GM19328 (cell line): ENCODE measurements at regions not wholly inside any gene's neighbourhood (a gene's known extent, or its start where the extent isn't known, plus 50 kb on each side); places are given as distances from the start of the nearest gene placed in this dataset.

Experiments used
- ATAC-seq: cut with Tn5 transposase; IDR thresholded peaks from one replicate; pipeline ENCODE4 v1.9.1; 2021; ENCODE audit warnings: mild to moderate bottlenecking, moderate library complexity; ENCODE audit not compliant: unreplicated experiment

DNA sequence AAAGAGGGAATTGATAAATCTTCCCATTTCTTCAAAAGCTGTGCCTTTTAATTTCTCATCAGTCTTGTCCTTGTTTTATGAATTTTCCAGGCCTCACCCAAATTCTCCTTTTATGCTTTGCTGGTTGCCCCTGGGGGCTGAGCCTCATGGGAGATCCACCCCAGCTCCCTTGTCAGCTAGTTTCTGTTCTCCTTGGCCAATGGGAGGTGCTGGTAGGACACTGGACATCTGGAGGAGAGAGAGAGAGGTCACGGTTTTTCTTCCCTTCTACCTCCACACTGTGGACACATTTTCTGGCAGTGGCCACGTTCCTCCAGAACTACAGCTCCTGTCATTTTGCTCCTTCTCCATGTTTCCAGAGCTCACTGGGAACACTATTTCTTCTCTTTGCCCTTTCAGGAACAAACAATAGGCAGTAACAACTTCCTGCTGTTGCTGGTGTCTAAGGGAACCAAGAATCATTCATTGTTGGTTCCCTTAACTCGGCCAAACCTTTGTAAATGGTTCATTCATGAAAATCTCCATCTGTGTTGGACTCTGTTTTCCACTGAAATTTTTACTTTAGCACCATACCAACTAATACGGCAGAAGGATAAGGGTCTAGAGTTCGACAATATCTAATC is 334.5 kb downstream of the GPAT3 start:
- no peak for ATAC-seq

DNA sequence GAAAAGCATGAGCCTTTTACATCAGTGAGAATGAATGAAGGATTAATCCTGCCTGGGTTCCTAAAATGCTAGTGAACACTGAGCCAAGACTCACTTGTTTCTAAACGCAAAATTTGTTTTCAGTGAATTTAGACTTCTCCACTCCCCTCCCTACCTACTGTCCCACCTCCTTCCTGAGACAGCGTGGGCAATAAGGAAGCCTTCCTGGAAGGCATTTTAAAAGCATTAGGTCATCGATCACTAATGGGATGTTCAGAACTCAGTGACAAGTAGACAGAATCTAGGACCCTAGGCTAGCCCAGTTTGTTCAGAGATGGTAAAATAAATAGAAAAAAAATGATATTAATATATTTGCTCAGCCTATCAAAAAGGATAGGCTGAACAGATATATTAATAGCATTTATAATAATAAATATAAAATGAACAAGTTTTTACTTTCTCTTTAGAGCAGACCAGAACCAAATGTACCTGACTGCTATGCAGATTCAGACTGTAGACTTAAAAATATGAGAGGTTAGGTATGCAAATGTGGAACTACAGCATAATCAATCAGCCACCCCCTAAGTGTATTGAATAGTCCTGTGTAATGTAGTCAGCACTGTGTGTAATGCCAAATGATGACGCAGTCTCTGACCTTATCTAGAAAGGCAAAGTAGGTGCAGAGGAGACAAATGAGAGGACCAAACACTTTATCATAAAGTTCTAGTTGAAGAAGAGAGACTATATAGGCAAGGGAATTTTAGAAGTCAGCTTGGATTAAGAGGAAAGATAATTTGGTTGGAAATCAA is 331.1 kb downstream of the GPAT3 start:
- no peak for ATAC-seq

DNA sequence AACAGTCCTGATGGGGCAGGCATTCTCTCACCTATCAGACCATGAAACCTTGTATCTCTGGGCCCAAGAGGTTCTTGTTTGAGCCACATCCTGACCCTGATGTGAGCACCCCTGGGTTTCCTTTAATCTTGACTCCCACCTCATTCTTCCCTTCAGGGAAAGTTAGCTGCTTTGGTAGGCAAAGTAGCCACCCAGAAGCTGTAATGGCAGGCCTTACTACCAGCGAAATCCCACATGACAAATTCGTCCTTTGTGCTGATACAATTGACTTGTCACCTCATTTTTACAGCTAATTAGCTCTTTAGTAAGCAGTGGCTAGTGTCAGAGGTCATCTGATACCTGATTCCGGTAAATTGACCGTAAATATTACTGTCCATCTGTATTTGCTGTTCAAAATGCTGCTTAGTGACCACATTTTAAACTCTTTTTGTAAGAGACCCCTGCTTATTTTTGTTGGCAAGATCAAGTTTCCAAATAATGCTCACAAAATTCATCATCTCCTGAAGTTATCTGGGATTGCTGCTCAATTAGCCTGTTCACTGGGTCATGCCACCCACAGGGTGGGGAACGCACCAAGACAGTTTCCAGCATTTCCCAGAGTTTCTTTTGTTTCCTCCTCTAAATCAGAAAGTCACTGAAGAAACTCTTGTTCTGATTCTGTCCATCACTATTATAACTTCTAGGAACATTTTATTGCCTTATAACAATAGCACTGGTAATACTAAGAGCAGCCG is 329.7 kb downstream of the GPAT3 start:
- no peak for ATAC-seq

DNA sequence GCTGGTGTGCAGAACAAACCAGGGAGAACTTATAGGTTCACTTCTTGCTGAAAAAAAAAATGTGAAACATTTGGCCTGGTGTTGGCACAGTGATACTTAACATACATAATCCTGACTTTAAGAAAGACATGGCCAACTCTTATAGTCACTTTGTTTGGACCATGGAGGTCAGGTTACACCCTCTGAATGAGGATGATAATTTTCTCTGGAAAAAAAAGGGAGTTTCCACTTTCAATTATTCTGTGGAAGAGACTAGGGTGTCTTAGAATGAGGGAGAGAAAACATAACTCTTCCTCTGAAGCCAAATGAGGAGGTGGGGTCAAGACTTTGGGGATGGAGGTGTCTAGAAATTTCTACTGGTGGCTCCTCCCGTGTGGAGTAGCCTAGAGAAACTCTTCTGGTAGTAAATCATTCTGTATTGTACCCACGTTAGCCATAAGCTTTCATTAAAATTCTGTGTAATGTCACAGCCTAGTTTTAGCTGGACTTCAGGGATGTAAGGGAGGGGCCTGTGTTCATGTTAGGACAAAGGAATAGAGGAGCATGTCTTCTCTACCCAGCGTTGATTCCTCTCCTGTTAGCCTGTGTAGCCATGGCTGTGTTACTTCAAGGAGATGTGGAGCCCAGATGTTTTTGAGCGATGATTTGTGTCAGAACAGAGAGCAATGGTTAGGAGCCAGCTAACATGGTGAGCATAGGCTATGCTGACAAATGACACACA is 328.3 kb downstream of the GPAT3 start:
- ATAC-seq, result no peak

DNA sequence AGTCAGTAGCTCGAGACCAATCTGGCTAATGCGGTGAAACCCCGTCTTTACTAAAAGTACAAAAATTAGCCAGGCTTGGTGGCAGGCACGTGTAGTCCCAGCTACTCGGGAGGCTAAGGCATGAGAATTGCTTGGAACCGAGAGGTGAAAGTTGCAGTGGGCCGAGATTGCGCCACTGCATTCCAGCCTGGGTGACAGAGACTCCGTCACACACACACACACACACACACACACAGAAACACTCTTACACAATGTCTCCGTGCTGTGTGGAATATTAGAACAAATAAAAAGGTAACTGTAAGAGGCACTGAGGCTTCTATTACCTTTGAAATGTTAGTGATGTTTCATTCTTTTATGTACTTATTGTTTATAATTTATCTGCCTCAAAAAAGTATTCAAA is 326.6 kb downstream of the GPAT3 start:
- no peak for ATAC-seq

DNA sequence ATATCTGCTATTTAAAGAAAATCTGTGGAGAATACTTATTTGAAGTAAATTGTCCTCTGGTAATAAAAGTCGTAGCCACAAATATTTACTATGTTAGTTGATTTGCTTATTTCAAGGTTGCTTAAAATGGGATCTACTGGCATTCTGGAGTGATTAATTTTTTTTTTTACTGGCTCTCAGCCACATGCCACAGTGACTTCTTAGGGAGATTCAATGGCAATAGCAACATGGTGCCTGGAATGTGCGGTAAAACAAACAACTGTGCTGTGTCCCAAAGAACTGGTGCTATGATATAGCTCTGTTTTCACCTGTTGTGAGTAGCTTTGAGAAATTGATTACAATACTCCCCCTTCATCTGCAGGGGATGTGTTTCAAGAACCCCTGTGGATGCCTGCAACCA is 324.3 kb downstream of the GPAT3 start:
- no peak for ATAC-seq

DNA sequence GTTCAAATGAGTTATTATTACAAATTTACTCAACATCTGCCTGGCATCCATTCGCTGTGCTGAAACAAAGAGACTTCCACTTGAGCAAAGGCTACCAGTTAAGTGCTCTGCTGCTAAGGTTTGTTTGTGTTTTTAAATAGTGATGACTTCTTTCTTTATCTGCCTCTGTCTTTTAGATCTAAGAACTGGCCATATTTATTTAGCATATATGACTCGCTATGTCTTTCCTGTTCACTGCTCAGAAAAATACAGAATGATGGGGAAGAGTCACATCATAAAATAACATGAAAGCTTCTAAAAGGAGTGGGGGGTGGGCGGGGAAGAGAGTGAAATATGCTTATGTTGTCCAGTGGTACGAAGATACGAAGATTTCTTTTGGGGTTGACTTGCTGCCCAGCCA is 322.2 kb downstream of the GPAT3 start:
- ATAC-seq, result no peak

DNA sequence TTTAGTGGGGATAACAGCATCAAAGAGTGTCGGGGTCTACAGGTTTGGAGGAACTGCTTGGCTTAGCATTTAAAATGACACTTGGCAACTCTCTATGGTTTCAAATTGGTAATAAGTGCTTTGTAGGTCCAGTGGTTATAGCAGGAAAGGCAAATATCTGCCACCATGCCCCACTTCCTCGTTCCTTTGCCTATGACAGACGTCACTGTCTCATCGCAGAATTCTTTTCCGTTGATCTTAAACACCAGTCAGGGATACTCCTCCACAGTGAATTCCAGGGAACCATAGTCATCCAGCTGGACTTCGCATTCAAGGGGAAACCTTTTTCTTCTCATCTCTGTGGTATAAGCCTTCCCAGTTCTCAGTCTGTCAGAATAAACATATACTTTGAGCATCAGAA is 319.1 kb downstream of the GPAT3 start:
- ATAC-seq, result no peak

DNA sequence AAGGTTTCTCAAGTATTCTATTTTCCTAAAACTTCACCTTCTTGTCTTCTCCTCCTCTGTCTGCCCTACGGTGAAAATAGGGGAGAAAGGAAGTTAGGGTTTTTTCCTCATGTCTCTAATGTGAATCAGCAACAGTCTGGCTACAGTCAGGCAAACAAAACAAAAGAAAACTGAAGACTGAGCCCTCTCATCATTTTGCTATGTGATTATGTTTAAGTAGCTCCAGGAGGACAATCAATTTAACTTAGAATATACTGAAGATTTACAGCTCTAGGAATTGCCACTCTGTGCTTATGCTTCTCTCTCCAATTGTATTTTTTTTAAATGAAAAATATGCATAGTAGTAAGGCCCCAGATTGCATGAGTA is 316.2 kb downstream of the GPAT3 start:
- ATAC-seq, result no peak

DNA sequence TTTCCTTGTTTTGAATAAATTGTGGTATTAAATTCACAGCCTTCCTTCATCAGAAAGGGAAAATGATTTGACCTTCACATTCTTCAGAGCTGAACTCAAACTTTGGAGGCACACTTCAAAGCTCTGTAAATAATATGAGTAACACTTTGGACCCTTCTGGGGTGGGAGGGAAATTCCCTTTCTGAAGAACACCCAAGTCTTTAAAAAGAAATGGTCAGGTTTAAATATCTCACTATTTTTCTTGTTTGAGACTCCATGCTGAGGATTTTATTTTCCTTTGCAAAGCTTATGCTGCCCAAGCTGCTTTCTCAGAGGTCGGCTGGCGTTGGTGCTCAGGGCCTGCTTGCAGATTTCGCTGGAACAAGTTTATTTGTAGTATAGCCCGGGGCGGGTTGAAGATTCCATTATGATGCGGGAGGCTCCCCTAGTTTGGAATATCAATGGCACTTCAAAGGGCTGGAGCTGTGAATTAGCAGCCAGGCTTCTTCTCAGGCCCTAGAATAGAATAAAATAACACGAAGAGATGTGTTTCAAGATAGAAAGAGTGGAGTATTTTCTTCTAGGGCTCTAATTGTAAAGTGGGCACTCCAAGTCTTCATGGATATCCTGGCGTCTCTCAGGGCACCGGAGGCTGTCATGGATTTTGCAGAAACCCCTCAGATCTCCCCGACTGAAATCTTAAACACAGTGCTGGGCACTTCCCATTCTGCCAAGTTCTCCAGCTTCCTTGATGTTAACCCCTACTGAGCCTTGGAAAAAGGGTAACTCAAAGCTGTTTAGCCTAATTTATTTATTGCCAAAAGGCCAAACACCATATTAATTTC is 315.6 kb downstream of the GPAT3 start:
- no peak for ATAC-seq

DNA sequence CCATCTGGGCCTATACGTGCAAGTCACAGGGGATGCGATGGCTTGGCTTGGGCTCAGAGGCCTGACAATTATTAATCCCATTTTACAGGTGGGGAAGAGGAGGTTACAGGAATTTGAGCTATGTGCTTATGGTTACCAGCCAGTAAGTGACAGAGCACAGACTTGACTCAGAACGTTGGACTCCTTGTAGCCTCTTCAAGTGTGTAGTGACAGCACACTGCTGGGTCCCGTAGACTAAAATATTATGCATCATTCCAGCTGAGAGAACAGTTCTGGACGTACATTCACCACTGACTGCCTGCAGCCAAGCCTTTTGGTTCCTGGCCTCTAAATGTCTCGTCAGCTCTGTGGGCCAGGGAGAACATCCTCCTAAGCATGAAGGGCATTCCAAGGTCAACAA is 314.5 kb downstream of the GPAT3 start:
- ATAC-seq, result no peak

DNA sequence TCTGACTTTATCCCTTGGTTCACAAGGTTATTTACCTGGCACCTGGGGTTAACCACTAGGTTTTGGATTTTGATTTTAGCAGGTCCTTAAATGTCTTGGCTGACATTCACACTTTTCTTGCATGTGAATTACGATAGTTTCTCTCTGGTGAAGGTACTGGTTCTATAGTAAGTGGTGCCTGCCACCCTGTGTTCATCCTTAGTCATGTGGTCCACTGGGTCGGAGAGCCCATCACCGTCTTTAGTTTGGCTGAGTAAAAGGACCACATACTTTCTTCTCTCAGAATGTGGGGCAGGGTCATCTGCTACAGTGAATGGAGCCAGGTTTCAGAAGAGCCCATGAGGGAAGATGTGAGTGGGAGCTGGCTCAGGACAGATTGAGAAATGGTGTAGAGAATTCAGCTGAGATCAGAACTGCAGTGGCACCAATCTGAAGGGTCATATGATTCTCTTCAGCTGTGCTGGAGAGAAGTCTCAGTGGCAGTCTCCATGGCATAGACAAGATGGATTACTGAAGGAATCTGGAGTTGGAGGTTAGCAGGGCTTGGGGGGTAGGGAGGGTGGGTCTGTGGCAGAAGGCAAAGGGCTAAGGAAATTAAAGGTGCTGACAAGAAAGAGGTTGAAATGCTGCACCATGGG is 310.4 kb downstream of the GPAT3 start:
- ATAC-seq, result no peak

DNA sequence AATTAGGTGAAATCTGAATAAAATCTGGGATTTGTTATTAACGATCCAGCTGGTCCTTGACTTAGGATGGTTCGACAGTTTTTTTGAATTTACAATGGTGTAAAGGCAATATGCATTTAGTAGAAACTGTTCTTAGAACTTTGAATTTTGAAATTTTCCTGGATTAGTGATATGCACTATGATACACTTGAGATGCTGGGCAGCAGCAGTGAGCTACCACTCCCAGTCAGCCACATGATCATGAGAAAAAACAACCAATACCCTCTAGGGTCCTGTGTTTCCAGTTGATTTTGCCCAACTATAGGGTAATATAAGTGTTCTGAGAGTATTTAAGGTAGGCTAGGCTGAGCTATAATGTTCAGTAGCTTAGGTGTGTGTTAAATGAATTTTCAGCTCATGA is 303.7 kb downstream of the GPAT3 start:
- no peak for ATAC-seq

DNA sequence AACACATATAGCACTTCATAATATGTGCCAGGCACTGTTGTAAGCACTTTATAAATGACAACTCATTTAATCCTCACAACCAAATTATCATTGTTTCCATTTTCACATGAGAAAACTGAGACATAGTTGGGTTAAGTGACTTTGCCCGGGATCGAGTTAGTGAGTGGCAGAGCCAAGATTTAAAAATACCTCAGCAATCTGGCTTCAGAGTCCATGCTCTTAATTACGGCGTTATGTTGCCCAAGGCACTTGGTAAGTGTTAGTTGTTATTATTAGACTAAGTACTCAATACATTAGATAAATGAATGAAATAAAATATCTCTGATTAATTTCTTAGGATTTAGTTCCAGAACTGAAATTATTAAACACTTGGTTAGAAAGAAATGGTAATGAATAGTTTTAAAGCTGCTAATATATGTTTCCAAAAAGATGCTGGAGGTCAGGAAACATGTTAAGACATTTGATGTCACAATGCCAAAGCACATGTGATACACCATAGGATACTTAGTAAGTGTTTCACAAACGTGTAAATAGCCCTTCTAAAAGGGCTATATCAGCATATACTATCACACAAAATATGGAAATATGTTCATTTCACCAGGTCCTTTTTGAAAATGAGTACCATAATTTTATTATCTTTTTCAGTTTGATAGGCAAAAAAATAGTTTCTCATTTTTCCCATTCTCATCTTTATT is 301.9 kb downstream of the GPAT3 start:
- no peak for ATAC-seq

DNA sequence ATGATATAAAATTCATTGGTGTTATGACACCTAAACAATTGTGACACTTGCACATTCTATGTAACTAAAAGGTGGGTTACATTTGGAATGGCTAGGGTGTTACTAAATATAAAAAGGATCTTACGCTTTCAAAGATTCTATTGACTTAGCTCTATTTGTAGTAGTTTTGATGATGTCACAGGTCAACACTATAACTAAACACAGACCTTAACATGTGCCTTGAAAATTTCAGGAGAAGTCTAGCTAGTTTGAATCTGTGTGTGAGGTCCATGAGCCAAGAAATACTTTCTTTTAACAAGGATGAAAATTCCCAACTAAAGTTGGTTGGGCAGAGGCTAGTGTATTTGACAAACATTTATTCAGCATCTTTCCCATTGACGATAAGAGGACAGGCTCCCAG is 298.0 kb downstream of the GPAT3 start:
- ATAC-seq, result no peak

DNA sequence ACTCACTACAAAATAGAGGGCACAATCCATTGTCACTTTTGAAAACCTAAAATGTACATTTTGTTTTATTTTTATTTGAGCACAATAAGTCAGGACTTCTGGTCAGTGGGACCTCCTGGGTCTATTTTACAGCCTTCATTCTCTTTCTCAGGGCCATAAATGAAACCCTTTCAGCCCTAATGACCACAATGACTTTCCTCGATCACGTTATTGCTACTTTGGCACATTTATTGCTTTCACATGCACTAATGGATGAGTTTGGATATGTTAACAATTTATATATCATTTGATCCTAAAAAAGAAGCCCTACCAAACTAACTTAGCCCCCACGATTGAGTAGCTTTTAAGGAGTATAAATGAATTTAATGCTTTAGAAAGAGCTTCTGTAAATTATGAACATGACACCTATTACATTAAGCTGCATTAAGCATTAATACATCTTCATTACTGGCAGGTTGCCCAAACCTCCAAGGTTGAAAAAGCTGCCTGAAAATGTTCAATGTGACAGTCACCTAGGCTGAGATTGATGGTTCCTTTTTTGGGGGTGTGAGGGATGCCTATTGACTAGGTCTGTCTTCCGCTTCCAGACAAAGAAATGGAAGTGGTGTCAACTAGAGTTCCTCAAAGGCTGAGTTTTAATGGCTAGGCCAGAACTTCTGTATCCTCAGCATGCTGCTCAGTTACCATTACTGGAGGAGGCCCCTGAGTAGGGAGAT is 296.4 kb downstream of the GPAT3 start:
- no peak for ATAC-seq

DNA sequence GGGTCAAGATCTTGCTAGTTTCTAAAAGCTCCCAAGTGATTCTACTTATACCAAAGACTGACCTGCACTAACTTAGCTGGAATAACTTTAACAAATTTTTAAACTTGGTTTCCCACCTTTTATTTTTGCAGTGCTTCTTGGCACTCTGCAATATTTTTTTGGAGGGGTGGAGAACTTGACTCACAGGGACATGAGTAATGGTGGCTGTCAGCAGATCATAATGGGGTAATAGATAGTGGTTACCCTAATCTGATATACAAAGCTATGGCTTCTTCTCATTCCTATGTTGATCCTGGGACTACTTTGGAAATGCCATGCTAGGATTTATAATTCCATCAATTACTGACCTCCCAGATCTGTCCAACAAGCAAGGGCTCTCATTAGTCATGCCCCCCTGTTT is 295.7 kb downstream of the GPAT3 start:
- ATAC-seq, result no peak

DNA sequence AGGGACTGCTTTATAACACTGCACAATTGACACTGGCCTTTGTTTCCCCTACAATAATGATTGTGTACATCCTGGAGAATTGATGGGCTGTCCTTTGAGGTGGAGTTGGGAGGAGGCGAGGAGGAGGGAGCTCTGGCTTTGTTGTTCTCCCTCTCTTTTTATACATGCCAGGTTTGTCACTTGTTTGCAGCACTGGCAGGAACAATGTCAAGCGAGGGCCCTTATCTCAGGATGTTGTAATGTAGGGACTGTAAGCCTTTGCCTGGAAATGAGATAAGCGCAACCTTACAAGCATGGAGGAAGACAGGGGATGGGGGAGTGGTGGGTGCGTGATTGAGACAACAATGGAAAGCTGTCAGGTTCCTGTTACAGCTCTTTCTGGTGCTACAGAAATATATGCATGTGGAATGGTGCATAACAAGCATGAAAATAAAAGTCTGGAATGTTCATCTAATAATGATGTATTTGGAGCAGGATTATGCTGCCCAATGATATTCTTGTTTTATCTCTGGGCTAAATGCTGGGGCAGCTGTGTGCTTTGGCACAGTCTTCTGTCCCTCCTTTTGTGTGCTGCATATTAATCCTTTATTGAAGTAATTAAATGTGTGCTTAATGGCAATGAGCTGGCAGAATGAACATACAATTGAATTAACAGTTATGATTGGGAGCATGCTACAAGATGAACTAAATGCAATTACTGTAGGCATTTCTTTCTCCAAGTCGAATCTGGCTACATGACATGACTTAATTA is 294.4 kb downstream of the GPAT3 start:
- ATAC-seq, result no peak
